GM19372 (cell line): ENCODE measurements at regions not wholly inside any gene's neighbourhood (a gene's known extent, or its start where the extent isn't known, plus 50 kb on each side); places are given as distances from the start of the nearest gene placed in this dataset.

ENCODE experiments used
- ATAC-seq: cut with Tn5 transposase; IDR thresholded peaks from one replicate; pipeline ENCODE4 v1.9.1; 2021; ENCODE audit warnings: mild to moderate bottlenecking, low read depth, moderate library complexity; ENCODE audit not compliant: unreplicated experiment

DNA sequence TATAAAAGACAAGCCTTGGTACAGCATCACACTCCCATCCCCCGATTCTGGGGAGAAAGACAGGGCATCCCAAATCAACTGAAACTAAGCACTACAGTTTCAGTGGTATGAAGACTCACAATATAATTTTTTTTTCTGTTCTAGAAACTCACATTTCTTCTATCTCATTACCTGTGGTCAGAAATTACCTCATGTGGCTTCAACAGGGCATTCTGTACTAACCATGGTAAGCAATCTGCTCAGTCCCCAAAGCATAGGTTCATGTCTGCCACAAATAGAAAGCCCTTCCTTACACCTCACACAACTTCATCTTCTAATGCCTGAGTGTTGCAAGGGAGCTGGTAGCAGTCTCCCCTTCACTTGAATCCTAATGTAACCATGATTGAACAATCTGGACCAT, 147.4 kb upstream of the POU2AF2 start:
- ATAC-seq = no peak

DNA sequence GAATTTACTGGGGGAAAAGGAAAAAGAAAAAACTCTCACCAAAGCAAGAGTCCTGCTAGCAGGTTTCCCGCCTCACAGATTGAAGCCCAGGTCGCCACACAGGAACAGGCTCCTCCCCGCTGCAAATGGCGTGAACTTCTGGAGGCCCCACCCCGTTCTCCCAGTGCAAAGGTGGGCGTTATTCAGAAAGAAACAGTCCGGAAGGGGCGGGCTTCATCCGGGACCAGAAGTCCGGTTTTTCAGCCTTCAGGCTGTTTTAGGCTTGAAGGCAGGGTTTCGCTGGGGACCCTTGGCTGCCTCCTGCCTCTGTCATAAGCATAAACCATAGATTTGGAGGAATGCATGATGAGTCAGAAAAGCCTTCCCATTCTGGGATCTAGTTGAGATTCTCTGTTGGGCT, 148.3 kb upstream of the POU2AF2 start:
- no peak for ATAC-seq

DNA sequence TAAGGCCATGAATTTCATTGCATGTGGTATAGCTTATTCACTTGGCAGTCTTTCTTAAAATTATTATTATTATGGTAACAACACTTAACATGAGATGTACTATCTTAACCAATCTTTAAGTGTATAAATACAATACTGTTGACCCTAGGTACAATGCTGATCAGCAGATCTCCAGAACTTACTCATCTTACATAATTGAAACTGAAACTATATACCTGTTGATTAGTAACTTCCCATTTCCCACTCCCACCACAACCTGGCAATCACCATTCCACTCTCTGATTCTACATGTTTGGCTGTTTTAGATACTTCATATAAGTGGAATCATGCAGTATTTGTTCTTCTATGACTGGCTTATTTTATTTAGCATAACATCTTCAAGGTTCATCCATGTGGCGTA, 150.2 kb upstream of the POU2AF2 start:
- no peak for ATAC-seq

DNA sequence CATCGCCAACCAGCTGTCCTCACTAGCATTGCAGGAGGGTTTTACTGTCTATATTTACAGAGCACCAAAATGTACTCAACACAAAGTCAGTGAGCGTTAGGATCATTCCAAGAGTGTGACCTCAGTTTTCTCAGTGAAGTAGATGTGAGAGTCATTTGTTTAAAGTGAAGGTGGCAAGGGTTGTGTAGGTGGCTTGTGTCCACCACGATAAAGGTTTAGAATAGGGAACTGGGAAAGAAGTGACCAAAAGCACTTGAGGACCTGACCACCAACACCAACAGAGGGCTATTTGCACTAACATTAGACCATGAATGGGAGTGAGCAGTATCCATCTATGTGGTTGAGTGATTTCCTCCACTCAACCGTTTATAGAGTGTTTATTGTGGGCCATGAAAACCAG, 152.5 kb upstream of the POU2AF2 start:
- ATAC-seq = no peak

DNA sequence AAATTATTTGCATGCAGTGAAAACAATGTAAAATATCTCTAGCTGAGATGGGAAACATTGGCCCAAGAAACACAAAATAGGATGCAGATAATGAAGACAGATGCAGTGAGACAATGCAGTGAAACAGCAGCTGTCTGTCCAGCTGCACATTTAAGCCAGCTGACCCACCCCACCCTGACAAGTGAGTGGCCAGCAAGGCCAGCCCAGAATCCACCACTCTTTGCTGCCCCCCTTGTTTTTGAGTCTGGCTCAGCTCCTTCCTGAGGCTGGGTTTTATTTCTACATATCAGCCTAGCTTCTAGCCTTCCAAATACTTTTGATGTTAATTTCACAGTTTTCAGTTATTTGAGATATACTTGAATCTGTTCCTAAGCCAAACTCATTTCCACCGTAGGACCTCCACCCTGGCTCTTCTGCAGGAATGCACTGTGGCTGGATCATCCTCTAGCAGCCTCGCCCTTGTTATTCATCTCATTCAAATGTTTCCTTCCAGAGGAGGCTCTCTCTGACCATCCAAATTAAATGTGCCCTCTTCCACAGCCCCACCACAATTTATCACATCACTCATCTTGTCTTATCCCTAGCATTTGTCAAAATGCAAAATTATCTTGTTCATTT, 154.1 kb upstream of the POU2AF2 start:
- no peak for ATAC-seq

DNA sequence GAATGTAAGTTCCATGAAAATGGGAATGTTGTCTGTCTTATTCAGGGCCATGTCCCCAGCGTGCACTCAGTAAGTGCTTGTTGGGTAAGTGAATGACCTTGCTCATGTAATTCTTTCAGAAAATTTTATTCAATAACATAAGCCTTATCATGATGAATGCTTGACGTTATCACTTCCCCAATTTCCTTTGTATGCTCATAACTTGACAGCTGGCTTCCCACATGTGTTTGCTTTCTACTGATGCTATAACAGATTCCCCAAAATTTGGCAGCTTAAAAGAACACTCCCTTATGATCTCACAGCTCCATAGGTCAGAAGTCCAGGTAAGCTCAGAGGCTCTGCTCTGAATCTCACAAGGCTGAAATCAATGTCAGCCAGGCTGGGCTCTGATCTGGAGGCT, 155.8 kb upstream of the POU2AF2 start:
- no peak for ATAC-seq

DNA sequence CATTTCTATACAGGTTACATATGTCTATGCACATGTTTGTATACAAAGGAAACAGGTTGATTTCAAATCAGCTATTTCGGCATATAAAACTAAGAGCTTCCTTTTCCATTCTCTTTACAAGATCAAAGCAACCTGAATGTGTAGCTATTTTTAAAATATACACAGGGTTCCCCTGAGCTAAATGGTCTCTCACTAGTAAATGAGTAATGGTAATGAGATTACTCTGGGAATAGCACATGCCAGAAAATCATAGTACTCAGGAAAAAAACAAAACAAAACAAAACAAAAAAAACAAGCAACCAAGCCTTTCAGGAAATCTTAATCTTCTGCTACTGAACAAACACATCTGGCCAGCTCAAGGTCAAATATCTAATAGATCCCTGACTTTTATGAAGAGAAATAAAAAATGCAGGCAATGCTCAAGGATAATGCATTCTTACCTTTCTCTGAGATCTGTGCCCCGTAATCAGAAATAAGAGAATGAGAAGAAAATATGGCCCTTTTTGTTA, 156.6 kb upstream of the POU2AF2 start:
- ATAC-seq = no peak

DNA sequence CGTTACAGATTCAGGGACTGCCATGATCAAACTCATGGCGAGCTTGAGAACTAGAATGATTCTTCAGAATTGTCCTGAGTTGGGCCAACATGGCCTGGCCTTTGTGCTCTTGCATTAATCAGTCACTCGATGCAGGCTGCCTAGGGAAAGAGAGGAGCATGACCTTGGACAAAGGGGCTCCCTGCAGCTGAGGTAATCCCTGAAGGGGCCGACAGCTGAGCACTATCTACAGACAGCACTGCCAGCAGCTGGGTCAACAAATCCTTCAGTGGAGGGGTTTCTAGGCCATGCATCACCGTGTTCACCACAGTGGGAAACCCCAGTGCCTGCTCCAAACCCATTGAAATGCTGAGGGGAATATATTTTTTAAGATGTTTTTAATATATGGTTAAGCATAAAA, 159.5 kb upstream of the POU2AF2 start:
- no peak for ATAC-seq

DNA sequence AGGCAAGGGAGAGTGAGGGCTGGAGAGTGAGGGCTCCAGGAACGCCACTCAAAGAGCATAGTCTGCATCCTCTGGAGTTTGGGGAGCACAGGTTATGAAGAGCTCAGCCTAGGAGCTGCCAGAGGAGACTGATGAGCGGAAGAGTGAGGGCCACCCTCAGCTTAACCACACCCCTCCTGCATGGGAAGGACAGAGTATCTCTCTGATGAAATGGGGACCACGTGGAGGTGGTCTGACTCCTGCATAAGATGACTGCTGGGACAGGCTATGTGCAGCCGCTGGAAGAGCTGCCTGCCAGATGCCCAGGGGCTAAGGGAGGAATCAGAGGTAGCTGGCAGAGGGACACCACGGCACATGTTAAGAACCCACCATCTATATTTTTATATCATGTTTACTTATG, 162.9 kb upstream of the POU2AF2 start:
- ATAC-seq = no peak

DNA sequence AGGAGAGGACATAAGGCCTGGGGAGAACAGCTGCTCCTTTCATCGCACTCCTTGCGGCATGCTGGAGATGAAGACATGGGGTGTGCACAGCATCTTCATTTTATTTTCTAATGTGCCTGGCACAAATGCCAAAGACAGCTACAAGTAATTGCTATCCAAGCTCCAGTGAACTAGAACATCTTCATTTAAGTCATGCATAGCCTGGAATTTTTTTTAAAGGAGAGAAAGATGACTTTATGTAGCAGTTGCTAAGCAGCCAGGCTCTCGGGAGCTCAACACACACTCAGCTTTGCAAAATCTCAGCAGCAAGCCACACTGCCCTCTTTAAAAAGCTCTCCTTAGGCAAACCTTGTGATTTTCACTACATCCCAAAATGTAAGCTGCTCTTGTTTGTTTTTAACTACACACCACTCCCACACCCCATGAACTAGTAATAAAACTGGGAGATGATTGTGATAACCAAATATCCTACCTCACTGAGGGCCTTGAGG, 164.5 kb upstream of the POU2AF2 start:
- ATAC-seq = no peak

DNA sequence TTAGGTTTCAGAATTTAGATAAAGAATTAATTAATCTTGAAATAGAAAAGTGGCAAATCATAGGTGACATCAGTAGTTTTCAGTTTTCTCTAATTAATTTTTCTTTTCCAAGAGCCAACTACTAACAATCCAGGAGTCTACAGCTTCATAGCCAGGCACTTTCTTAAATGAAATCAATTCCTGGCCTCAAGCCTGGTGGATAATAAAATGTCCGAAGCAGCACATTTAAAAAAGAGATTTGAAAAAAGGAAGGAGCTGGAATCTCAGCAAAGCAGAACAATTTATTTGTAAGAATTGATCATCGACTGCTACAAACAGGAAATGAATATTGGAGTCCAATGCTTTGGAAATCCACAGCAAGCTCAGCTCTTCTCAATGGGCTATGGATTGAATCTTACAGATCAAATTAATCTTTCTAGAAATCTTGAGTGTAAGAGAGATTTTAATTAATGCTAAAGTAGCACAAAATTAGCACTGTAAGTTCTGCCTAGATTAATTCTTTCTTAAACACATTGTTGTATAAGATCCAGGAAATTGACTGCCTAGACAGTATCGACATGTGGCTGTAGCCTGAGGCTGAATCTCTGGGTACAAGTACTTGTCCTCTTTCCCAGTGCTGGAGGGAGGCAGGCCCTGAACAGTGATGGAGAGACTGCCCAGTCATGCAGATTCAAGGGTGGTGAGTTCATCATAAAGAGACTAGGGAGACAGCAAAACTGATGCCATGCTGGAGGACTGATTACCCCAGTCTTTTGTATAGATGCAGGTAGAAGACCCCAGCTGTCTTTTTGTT, 167.8 kb upstream of the POU2AF2 start:
- ATAC-seq = no peak

DNA sequence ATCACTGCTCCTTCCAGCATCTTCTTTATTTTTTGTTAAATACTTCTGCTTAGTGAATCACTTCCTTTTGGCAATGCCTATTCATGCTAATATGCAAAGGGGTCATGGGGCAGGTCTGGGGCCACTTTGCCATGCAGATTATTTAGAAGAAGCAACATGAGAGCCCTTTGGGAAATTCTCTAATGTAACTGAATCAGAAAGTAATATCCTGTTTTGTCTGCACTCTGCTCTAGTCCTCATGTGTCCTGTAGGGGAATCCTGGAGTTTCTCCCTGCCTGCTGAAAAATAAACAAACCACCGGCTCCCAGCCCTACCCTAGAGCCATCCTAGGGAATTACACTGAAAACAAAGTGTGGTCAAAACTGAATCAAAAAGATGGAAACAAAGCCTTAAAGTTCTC, 176.5 kb upstream of the POU2AF2 start:
- ATAC-seq = no peak

DNA sequence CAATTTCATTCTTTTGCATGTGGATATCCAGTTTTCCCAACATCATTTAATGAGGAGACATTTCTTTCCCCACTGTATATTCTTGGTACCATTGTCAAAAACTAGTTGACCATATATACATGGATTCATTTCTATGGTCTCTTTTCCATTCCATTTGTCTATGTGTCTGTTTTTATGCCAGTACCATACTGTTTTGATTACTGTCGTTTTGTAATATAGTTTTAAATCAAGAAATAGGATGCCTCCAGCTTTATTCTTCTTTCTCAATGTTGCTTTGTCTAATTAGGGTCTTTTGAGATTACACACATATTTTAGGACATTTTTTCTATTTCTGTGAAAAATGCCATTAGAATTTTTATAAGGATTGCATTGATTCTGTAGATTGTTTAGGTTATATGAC, 177.5 kb upstream of the POU2AF2 start:
- no peak for ATAC-seq

DNA sequence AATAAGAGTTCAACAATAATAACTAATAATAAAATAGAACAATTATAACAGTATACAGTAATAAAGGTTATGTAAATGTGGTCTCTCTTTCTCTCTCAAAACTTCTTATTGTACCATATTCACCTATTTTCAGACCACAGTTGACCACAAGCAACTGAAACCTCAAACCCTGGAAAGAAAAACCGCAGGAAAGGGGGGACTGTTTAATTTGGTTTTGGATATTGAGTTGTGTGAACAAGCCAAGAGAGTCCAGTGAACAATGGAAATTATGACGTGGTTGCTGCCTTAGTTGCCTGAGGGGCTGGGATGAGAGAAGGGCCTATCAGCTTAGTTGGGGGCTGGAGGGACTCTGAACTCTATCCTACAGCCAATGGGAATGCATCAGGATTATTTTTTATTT, 178.7 kb upstream of the POU2AF2 start:
- no peak for ATAC-seq

DNA sequence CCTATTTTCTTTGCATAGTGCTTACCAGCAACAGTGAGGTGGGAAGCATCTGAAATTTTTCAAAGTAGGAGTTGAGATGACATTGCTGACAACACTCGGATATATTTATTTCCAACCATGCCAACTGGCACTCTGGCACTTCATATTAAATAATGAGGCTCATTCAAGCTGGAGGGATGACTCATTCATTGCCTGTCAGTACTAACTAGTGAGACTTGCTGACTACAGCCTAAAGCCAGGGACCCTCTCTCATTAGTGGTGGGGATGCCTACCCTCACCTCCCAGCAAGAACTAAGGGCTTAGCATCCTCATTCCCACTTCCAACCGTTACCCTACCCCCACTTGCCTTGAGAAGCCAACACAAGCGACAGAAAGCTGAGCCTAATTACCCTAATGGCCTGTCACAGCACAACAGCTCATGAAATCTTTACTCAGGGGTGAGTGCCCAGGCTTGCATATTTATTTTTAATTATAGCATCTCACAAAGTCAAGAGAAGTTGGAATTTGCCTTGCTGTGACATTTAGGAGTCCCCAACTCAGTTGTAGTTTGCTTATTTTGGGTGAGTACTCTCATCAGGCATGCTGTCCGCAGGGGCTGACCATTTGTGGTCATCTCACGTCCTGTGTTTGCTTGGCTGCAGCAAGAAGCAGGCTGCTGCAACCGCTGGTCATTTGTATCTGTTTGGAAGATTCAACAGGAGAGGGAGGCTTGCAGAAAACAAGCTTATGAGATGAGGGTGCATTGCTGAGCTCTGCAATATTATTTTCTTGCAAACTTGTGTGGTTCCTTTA, 181.6 kb upstream of the POU2AF2 start:
- ATAC-seq = no peak

DNA sequence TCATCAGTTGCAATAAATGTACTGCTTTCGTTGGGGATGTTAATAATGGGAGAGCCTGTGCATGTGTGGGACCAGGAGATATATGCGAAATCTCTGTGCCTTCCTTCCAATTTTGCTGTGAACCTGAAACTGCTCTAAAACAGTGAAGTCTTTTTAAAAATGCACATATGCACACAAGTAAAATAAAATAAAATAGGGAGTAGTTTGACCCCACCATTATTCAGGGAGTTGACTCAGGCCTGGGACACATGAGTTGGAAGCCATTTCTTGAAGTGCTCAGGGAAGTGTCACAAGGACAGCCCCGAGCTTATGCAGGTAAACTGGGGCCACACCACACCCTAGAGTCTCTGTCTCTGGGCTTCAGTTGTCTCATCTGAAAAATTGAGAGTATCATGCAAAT, 183.1 kb upstream of the POU2AF2 start:
- no peak for ATAC-seq

DNA sequence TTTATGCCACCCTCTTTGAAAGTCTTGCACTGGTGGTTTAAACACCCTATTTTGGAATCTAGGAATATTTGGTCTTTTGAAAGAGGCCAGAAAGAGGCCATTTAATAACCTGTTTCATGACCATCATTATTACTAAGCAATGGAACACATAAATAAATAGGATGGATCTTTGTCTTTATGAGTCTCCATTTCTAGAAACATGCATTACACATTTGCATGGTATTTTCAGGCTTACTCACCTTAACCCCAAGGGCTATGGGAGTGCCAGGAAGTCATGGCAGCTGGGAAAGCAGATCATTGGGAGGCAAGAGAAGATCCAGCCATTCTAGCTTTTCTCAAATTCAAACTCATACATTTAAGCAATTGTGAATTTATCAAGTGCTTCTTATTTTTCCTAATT, 185.8 kb upstream of the POU2AF2 start:
- no peak for ATAC-seq

DNA sequence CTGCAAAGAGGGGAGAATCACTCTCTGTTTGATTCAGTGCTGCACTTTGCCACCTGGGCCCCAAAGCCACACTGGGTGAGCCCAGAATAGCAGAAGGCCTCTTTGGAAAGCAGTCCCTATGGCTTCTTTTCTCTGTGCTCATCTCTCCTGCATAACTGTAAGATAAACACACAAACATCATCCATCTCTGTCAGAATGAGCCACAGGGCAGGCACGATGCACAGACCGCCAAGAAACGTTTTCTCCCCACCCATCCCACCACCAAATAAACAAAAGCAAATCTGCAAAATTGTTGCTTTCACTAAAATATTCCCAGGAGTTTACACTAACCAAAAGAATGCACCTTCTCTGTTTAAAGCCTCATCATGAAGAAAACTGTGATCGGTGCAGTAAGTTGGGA, 196.4 kb upstream of the POU2AF2 start:
- ATAC-seq = no peak

DNA sequence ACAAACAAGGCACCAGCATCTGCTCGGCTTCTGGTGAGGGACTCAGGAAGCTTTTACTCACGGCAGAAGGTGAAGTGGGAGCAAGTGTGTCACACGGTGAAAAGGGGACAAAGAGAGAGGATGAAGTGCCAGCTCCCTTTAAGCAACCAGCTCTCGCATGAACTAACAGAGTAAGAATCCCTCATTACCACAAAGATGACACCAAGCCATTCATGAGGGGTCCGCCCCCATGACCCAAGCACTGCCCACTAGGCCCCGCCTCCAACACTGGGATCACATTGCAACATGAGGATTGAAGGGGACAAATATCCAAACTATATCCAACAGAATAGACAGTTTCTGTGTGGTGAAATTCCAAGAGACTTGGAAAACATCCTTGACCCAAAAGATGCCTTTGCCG, 198.2 kb upstream of the POU2AF2 start:
- no peak for ATAC-seq

DNA sequence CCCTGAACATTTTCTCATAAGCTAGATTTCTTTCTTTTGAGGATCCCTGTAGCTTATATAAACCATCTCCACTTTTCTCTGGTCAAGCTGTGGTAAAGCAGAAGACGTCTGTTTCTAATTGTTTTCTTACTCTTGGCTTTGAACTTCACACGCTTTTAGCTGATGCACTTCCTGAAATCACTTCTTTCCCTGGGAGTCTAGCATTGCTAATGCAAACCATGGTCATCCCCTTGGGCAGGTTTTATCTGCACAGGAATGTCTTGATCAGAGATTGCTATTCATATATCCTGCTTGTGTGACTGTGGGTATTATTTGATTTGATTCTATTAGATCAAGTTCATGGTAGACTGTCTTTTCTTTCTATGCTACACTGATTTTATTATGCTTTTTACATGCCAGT, 199.2 kb upstream of the POU2AF2 start:
- ATAC-seq = no peak

DNA sequence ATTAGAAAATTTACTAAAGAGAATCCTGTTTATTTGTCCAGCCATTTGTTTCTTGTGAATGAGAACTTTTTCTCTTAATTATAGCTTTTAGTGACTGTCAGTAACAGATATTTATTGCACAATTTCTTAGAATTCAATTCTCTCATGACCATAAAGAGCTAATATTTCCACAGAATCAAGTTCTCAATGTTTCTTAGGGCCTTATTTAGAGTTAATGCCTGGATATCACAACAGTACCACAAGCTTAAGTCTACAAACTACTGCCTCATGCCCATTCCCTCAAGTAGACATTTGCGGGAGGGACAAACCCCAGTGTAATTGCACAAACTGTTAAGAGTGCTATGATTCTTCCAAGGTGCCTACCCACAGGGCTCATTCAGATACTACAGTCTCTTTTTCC, 199.7 kb upstream of the POU2AF2 start:
- ATAC-seq = no peak
